ENCODE measurements at regions not wholly inside any gene's neighbourhood (a gene's known extent, or its start where the extent isn't known, plus 50 kb on each side); places are given as distances from the start of the nearest gene placed in this dataset.

DNA sequence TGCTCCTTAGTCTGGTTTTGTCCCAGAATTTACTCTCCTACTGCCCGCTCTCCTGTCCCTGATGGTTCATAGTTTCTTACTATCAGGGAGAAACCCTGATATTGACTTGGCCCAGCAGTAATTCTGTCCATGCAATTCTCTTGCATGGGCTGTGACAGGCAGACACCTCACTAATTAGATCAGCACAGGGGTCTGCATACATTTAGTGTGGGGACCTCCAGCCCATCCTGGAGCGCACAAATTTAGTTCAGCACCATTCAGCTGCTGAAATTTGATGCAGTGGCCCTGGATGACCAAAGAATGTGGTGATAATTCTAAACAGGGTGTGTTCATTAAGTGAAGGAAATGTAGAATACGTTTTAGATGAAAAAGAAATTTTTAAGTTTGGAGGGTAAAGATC is 555.5 kb upstream of the TBL1XR1 start:
- Histone ChIP-seq H3K4me3 (ENCODE audit: low read length) (no peak overlapping the region), H3K4me1 (ENCODE audit: control insufficient read depth, insufficient read depth, low read length) (no peaks in the 10 kb centered on the region), H3K27me3 (ENCODE audit: control insufficient read depth, insufficient read depth, low read length) (no peaks in the 10 kb centered on the region), H3K27ac (ENCODE audit: low read length) (no peak overlapping the region), H3K9me3 (ENCODE audit: control insufficient read depth, low read depth, low read length) (no peaks in the 10 kb centered on the region), H3K36me3 (ENCODE audit: control insufficient read depth, insufficient read depth, low read length) (no peaks in the 10 kb centered on the region)
- no peak for DNase-seq
- 80% methylated on average over 1 of the region's 3 CpGs for WGBS (ENCODE audit: insufficient coverage, low lambda C conversion rate)

GRCh38 chr3:177753451-177754155 is 556.3 kb upstream of the TBL1XR1 start:
- H3K27ac ChIP-seq (ENCODE audit: low read length) = no peak overlapping the region
- no CpG with 5 or more reads among the region's 2 CpGs for WGBS (ENCODE audit: insufficient coverage, low lambda C conversion rate)
- H3K9me3 ChIP-seq (ENCODE audit: control insufficient read depth, low read depth, low read length) = no peaks in the 10 kb centered on the region
- H3K4me1 ChIP-seq (ENCODE audit: control insufficient read depth, insufficient read depth, low read length) = no peaks in the 10 kb centered on the region
- H3K4me3 ChIP-seq (ENCODE audit: low read length) = no peak overlapping the region
- no peaks in the 10 kb centered on the region for H3K36me3 ChIP-seq (ENCODE audit: control insufficient read depth, insufficient read depth, low read length)
- no peak for DNase-seq
- H3K27me3 ChIP-seq (ENCODE audit: control insufficient read depth, insufficient read depth, low read length) = no peaks in the 10 kb centered on the region

- H3K4me3 ChIP-seq (ENCODE audit: low read length) = no peak overlapping the region
- WGBS (ENCODE audit: insufficient coverage, low lambda C conversion rate) = 100% methylated on average over 2 of the region's 4 CpGs
- no peak overlapping the region for H3K27ac ChIP-seq (ENCODE audit: low read length)
- no peak for DNase-seq
- H3K36me3 ChIP-seq (ENCODE audit: control insufficient read depth, insufficient read depth, low read length) = no peaks in the 10 kb centered on the region
- no peaks in the 10 kb centered on the region for H3K27me3 ChIP-seq (ENCODE audit: control insufficient read depth, insufficient read depth, low read length)
- H3K9me3 ChIP-seq (ENCODE audit: control insufficient read depth, low read depth, low read length) = no peaks in the 10 kb centered on the region
- no peaks in the 10 kb centered on the region for H3K4me1 ChIP-seq (ENCODE audit: control insufficient read depth, insufficient read depth, low read length)
These were observed 557.2 kb upstream of the TBL1XR1 start for GRCh38 chr3:177754508-177754921.

DNA sequence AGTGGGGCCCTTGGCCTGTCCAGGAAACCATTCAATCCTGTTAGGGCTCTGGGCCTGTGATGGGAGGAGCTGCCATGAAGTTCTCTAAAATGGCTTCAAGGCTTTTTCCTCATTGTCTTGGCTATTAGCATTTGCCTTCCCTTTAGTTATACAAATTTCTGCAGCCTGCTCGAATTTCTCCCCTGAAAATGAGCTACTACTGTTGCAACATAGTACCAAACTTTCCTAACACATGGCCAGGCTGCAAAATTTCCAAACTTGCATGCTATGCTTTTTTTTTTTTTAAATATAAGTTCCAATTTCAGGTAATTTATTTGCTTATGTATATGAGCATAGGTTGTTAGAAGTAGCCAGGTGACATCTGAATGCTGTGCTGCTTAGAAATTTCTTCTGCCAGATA is 560.8 kb upstream of the TBL1XR1 start:
- H3K27me3 ChIP-seq (ENCODE audit: control insufficient read depth, insufficient read depth, low read length) = no peaks in the 10 kb centered on the region
- 100% methylated on average over 1 of the region's 1 CpG for WGBS (ENCODE audit: insufficient coverage, low lambda C conversion rate)

DNA sequence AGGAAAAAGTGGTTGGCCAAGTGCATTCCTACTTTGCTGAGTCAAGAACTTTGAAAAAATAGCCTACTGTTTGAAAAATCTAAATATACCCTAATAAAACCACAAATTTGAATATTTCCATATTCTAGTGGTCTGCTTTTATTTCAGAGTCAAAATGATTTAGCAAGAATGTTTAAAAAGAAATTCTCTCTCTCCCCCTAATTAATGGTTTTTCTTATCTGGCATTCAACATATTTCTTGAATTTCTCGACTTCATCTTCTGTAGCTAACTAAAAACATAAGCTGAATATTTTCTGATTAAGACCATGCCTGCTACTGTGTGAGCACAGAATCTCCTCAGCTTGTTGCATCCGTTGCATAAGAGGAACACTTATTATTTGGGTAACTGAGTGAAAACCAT is 563.5 kb upstream of the TBL1XR1 start:
- DNase-seq = no peak
- H3K27me3 ChIP-seq (ENCODE audit: control insufficient read depth, insufficient read depth, low read length) = no peaks in the 10 kb centered on the region
- no peaks in the 10 kb centered on the region for H3K9me3 ChIP-seq (ENCODE audit: control insufficient read depth, low read depth, low read length)
- H3K4me1 ChIP-seq (ENCODE audit: control insufficient read depth, insufficient read depth, low read length) = no peaks in the 10 kb centered on the region
- H3K4me3 ChIP-seq (ENCODE audit: low read length) = no peak overlapping the region
- 100% methylated on average over 1 of the region's 2 CpGs for WGBS (ENCODE audit: insufficient coverage, low lambda C conversion rate)
- H3K27ac ChIP-seq (ENCODE audit: low read length) = no peak overlapping the region
- H3K36me3 ChIP-seq (ENCODE audit: control insufficient read depth, insufficient read depth, low read length) = no peaks in the 10 kb centered on the region

More for the DNA sequence above, 560.8 kb upstream of the TBL1XR1 start:
- Histone ChIP-seq H3K9me3 (ENCODE audit: control insufficient read depth, low read depth, low read length) (no peaks in the 10 kb centered on the region), H3K27ac (ENCODE audit: low read length) (no peak overlapping the region), H3K4me3 (ENCODE audit: low read length) (no peak overlapping the region), H3K36me3 (ENCODE audit: control insufficient read depth, insufficient read depth, low read length) (no peaks in the 10 kb centered on the region), H3K4me1 (ENCODE audit: control insufficient read depth, insufficient read depth, low read length) (no peaks in the 10 kb centered on the region)
- DNase-seq = no peak

DNA sequence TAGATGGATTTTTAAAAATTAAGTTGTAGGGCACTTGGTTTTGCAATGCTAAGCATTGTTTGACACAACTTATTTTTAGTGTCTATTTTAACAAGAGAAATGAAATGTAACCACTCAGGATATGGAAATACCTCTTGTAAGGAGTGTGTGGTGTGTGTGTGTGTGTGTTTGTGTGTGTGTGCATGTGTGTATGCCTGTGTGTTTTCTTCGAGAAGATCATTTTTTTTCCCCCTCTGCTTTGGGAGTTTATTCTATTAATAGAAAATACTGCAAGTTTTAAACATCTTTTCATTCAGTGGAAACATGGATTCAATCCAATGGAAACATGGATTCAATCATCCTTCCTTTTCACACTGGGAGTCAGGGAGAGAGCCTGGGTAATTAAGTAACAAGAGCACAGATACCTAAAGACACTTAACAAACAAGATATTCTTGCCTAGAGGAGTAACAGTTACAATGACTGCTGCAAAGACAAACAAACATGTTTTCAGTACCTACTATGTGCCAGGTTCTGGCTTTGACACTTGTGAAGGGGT is 567.2 kb upstream of the TBL1XR1 start:
- DNase-seq = peak; percentile 12 to 41

DNA sequence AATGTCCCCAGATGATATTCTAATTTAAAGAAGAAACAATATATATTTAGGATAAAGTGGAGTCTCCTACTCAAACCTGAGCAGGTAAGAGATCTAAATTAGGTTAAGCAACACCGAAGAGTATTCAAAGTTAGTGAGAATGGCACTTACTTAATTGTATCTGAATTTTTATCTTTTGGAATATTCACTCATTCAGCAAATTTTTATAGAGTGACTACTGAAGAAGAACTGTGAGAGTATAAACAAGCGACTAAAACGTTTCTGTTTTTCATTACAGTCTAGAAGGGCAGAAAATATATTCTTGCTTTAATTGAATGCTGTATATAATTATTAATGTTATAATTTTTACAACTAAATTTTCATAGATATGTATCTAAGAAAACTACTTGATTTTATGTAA is 567.7 kb upstream of the TBL1XR1 start:
- WGBS (ENCODE audit: insufficient coverage, low lambda C conversion rate) = 80% methylated on average over 2 of the region's 3 CpGs
- Histone ChIP-seq H3K4me3 (ENCODE audit: low read length) (no peak overlapping the region), H3K36me3 (ENCODE audit: control insufficient read depth, insufficient read depth, low read length) (no peaks in the 10 kb centered on the region), H3K4me1 (ENCODE audit: control insufficient read depth, insufficient read depth, low read length) (no peaks in the 10 kb centered on the region), H3K27me3 (ENCODE audit: control insufficient read depth, insufficient read depth, low read length) (no peaks in the 10 kb centered on the region), H3K27ac (ENCODE audit: low read length) (no peak overlapping the region), H3K9me3 (ENCODE audit: control insufficient read depth, low read depth, low read length) (peaks cover 2% of the 10 kb centered on the region)
- no peak for DNase-seq

More for the DNA sequence above, 567.2 kb upstream of the TBL1XR1 start:
- Histone ChIP-seq H3K4me3 (ENCODE audit: low read length) (no peak overlapping the region), H3K9me3 (ENCODE audit: control insufficient read depth, low read depth, low read length) (peaks cover 2% of the 10 kb centered on the region), H3K27me3 (ENCODE audit: control insufficient read depth, insufficient read depth, low read length) (no peaks in the 10 kb centered on the region), H3K4me1 (ENCODE audit: control insufficient read depth, insufficient read depth, low read length) (no peaks in the 10 kb centered on the region), H3K36me3 (ENCODE audit: control insufficient read depth, insufficient read depth, low read length) (no peaks in the 10 kb centered on the region), H3K27ac (ENCODE audit: low read length) (no peak overlapping the region)
- no CpG with 5 or more reads among the region's 1 CpG for WGBS (ENCODE audit: insufficient coverage, low lambda C conversion rate)

- Histone ChIP-seq H3K36me3 (ENCODE audit: control insufficient read depth, insufficient read depth, low read length) (no peaks in the 10 kb centered on the region), H3K27ac (ENCODE audit: low read length) (no peak overlapping the region), H3K9me3 (ENCODE audit: control insufficient read depth, low read depth, low read length) (peaks cover 2% of the 10 kb centered on the region), H3K4me3 (ENCODE audit: low read length) (no peak overlapping the region), H3K4me1 (ENCODE audit: control insufficient read depth, insufficient read depth, low read length) (no peaks in the 10 kb centered on the region), H3K27me3 (ENCODE audit: control insufficient read depth, insufficient read depth, low read length) (no peaks in the 10 kb centered on the region)
- WGBS (ENCODE audit: insufficient coverage, low lambda C conversion rate) = no CpG with 5 or more reads among the region's 2 CpGs
- DNase-seq = no peak
These were observed 573.3 kb upstream of the TBL1XR1 start for GRCh38 chr3:177770383-177771230.

- no peaks in the 10 kb centered on the region for H3K27me3 ChIP-seq (ENCODE audit: control insufficient read depth, insufficient read depth, low read length)
- DNase-seq = no peak
- H3K9me3 ChIP-seq (ENCODE audit: control insufficient read depth, low read depth, low read length) = peaks cover 2% of the 10 kb centered on the region
- H3K27ac ChIP-seq (ENCODE audit: low read length) = no peak overlapping the region
- H3K4me3 ChIP-seq (ENCODE audit: low read length) = no peak overlapping the region
- WGBS (ENCODE audit: insufficient coverage, low lambda C conversion rate) = no CpG with 5 or more reads among the region's 2 CpGs
- no peaks in the 10 kb centered on the region for H3K36me3 ChIP-seq (ENCODE audit: control insufficient read depth, insufficient read depth, low read length)
- no peaks in the 10 kb centered on the region for H3K4me1 ChIP-seq (ENCODE audit: control insufficient read depth, insufficient read depth, low read length)
These were observed 574.5 kb upstream of the TBL1XR1 start for GRCh38 chr3:177771780-177772179.

DNA sequence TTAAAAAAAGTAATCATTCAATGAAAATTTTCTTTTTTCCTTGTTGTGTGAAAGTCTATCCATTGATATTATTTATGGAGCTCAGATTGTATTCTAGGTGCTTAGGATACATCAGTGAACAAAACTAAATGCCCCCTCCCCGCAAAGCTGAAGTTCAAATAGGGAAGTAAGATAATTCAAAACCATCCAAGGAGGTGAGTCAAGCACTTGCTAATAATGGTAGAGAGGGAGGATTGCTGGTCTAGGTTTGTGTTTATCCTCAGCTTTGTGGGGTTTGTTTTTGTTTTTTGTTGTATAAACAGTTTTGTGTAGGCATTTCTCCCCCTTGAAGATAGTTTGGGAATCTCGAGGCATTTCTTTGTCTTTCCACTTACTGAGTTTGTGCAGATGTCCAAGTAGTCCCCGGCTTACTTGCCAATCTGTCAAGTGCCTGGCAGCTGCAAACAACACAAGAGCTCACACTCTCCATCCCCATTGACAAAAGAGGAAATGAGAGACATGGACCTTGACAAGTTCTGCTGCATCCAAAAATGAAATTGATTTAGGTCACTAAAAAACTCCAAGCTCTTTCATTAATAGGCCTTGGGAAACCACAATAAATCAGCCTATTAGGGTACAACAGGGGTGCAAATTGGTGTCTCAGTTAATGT is 575.8 kb upstream of the TBL1XR1 start:
- no peaks in the 10 kb centered on the region for H3K9me3 ChIP-seq (ENCODE audit: control insufficient read depth, low read depth, low read length)
- H3K4me3 ChIP-seq (ENCODE audit: low read length) = no peak overlapping the region
- no CpG with 5 or more reads among the region's 3 CpGs for WGBS (ENCODE audit: insufficient coverage, low lambda C conversion rate)
- H3K27ac ChIP-seq (ENCODE audit: low read length) = no peak overlapping the region
- no peaks in the 10 kb centered on the region for H3K27me3 ChIP-seq (ENCODE audit: control insufficient read depth, insufficient read depth, low read length)
- H3K36me3 ChIP-seq (ENCODE audit: control insufficient read depth, insufficient read depth, low read length) = no peaks in the 10 kb centered on the region
- DNase-seq = no peak
- no peaks in the 10 kb centered on the region for H3K4me1 ChIP-seq (ENCODE audit: control insufficient read depth, insufficient read depth, low read length)

Data from large intestine (tissue), 3 donors.